ENCODE measurements at regions not wholly inside any gene's neighbourhood (a gene's known extent, or its start where the extent isn't known, plus 50 kb on each side); places are given as distances from the start of the nearest gene placed in this dataset.
"Not testable (repeated sequence)": the region's sequence is repeated elsewhere in the genome, so short reads cannot be mapped to it uniquely, and the experiment has no call there.

- no peak for DNase-seq
These were observed 51.9 kb upstream of the TCERG1L start for GRCh38 chr10:131363416-131363815.

- DNase-seq = no peak
These were observed 60.0 kb upstream of the TCERG1L start for GRCh38 chr10:131371571-131371970.

GRCh38 chr10:131381576-131381975 lies 70.1 kb upstream of the TCERG1L start:
- DNase-seq = no peak

GRCh38 chr10:131385161-131385872 lies 73.8 kb upstream of the TCERG1L start:
- DNase-seq = not testable (repeated sequence)

GRCh38 chr10:131387018-131387529 lies 75.6 kb upstream of the TCERG1L start:
- DNase-seq = no peak

- DNase-seq = no peak
These were observed 80.4 kb upstream of the TCERG1L start for GRCh38 chr10:131391936-131392335.

- DNase-seq = no peak
These were observed 84.9 kb upstream of the TCERG1L start for GRCh38 chr10:131396121-131397050.

- DNase-seq = no peak
These were observed 86.6 kb upstream of the TCERG1L start for GRCh38 chr10:131398166-131398565.

GRCh38 chr10:131399981-131400380 lies 88.5 kb upstream of the TCERG1L start:
- no peak for DNase-seq

GRCh38 chr10:131400513-131400912 lies 89.0 kb upstream of the TCERG1L start:
- no peak for DNase-seq

GRCh38 chr10:131402771-131403650 lies 91.5 kb upstream of the TCERG1L start:
- DNase-seq = no peak

GRCh38 chr10:131403936-131404335 lies 92.4 kb upstream of the TCERG1L start:
- no peak for DNase-seq

- no peak for DNase-seq
These were observed 93.4 kb upstream of the TCERG1L start for GRCh38 chr10:131404886-131405285.

GRCh38 chr10:131406676-131407392 lies 95.3 kb upstream of the TCERG1L start:
- DNase-seq = no peak

GRCh38 chr10:131418681-131419080 lies 107.2 kb upstream of the TCERG1L start:
- no peak for DNase-seq

GRCh38 chr10:131419797-131420196 lies 108.3 kb upstream of the TCERG1L start:
- no peak for DNase-seq

- DNase-seq = no peak
These were observed 109.3 kb upstream of the TCERG1L start for GRCh38 chr10:131420867-131421266.

GRCh38 chr10:131421381-131421780 lies 109.9 kb upstream of the TCERG1L start:
- DNase-seq = no peak

- no peak for DNase-seq
These were observed 111.2 kb upstream of the TCERG1L start for GRCh38 chr10:131422731-131423130.

- DNase-seq = no peak
These were observed 112.5 kb upstream of the TCERG1L start for GRCh38 chr10:131424053-131424452.

GRCh38 chr10:131424836-131425491 lies 113.4 kb upstream of the TCERG1L start:
- DNase-seq = no peak

Data from activated CD8-positive, alpha-beta memory T cell treated with anti-CD3 and anti-CD28 coated beads, Interleukin-2, amount 50 U/mL, for 4 hours (primary cell).